AG20443 (cell line): ENCODE measurements at regions not wholly inside any gene's neighbourhood (a gene's known extent, or its start where the extent isn't known, plus 50 kb on each side); places are given as distances from the start of the nearest gene placed in this dataset.
"Not testable (repeated sequence)": the region's sequence is repeated elsewhere in the genome, so short reads cannot be mapped to it uniquely, and the experiment has no call there.

Experiments
- DNase-seq: peaks from one replicate; pipeline ENCODE4 v3.0.0; 2012; ENCODE audit warnings: low spot score, mixed read lengths

DNA sequence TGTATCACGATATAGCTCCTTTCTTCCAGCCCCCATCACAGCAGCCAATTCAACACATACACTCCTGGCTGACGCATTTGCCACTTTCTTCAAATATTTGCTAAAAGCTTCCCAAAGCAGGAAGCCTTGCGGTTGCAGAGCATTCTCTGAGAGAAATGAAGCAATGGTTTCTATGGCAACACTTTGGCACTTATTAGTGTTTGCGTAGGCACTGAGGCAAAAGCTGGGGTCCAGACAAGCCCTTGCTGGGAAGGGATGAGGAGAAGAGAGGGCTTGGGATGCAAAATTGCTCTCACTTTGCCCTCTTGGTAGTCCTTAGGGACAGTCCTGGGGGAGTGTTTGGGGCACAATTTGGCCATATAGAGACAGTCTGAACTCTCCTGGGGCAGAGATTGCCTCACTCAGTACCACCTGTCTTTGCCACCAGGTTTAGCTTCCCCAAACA, 55.0 kb upstream of the PAK3 start:
- DNase-seq: peak; percentile 68

DNA sequence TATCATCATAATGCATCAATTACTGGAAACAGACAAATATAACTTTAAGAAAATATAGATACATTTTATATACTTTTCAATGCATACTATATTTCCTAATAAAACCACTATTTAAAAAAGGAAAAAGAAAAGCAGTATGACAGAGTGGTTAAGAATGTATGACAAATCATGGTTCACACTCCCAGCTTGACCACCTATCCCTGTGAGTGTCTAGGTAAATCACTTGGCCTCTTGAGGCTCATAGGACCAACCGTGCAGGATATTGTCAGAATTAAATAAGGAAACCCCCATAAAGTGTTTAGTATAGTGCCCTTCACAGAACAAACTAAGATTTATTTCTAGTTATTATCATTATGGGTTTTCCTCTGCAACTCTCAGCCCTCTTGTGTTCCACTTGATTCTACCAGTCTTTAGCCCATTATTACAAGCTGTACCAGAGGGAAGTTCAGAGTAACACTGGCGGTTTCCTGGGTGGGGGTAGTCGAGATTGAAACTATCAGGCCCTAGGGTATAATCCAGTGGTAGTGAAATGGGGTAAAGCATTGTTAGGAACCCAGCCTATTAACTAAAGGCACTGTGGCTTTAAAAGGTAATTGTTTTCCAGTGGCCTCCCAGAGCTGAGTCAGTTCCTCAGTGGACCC, 55.5 kb upstream of the PAK3 start:
- no peak for DNase-seq

DNA sequence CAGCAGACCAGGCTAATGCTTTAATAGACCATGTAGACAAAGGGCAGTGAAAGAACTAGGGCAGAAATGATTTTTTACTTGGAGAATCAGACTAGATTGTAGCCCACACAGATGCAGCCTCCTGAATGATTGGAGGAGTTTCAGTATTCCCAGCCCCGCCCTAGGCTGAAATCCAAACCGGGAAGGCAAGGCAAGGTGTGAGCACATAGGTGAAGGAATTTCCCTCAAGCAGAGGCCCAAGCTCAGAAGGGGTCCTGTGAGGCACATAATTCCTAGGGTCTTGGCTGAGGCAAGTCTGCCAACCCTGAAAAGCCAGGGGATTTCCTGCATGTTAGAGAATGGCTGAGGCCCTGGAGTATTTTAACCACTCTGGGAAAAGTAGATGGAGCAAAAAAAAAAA, 56.4 kb upstream of the PAK3 start:
- no peak for DNase-seq

DNA sequence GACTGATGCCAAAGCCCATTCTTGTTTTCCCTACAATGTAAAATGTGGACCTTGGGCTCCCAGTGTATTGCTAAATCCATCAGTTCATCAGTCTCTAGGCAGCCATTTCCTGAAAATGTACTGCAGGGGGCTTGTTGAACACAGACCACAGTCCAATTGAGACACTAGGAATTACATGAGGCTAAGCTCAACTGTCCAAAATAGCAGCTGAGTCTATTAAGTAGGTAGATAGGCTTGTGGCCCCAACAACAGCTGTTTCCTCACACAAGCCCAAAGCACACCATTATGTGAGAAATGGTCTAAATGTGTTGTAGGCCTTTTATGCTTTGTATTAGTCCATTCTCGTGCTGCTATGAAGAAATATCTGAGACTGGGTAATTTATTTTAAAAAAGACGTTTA, 60.0 kb upstream of the PAK3 start:
- no peak for DNase-seq

DNA sequence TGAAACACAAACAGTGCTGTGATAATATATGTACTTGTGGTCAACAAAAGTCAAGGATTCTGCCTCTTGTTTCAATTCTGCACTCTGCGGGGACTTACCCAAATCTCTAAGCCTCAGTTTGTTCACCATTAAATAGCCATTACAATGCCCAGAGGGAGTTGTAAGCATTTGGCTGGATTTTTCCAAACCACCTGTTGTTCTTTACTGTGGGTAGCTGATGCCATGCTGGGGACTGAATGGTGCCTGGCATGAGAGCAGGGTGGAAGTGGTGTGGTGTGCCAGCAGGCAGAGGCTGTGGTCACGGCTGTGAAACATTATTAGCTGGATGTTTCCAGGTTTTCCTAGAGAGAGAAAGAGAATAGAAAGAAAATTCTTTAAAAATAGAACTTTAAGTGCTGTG, 60.7 kb upstream of the PAK3 start:
- no peak for DNase-seq

DNA sequence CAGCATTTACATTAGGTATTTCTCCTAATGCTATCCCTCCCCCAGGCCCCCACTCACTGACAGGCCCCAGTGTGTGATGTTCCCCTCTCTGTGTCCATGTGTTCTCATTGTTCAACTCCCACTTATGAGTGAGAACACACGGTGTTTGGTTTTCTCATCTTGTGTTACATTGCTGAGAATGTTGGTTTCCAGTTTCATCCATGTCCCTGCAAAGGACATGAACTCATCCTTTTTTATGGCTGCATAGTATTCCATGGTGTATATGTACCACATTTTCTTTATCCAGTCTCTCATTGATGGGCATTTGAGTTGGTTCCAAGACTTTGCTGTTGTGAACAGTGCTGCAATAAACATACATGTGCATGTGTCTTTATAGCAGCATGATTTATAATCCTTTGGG, 73.0 kb upstream of the PAK3 start:
- not testable (repeated sequence) for DNase-seq

DNA sequence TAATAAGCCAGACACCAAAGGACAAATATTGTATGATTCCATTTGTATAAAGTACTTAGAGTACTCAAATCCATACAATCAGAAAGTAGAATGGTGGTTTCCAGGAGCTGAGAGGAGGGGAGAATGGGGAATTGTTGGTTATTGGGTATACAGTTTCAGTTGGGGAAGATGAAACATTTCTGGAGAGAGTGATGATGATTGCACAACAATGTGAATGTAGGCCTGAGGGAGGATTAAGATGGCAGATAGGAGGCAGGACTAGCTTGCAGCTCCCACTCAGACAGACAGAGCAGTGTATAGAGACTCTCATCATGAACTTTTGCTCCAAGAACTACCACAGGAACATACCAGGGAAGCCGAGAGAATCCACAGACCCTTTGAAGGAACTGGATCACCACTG, 75.7 kb upstream of the PAK3 start:
- no peak for DNase-seq

DNA sequence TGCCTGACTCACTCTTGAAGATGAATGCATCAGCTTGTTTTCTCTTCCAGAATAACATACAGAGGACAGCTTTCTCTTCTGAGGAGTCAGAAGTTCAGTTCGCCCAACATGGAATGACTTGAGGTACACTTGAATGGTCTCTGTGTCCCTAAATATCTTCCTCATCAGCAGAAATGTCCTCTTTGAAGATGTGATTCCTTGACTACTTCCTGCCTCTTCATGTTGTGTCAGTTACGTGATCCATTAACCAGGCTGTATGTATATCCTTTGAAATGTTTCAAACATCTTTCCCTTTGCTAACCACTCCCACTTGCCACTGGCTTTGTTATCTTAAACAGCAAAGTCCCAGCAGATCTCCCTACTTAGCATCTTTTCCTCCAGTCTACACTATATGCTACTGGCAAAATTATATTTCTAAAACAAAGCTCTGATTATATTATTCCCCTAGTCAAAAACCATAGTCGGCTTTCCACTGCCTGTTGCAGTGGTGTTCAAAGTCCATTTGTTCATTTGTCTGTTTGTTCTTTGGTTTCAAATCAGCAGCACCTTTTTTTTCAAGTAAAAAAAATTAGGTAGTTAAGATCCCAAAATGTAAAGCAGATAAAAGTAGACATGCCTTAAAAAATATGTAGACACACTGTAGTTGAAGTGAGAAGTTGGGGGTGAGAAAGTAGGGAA, 82.1 kb upstream of the PAK3 start:
- no peak for DNase-seq

DNA sequence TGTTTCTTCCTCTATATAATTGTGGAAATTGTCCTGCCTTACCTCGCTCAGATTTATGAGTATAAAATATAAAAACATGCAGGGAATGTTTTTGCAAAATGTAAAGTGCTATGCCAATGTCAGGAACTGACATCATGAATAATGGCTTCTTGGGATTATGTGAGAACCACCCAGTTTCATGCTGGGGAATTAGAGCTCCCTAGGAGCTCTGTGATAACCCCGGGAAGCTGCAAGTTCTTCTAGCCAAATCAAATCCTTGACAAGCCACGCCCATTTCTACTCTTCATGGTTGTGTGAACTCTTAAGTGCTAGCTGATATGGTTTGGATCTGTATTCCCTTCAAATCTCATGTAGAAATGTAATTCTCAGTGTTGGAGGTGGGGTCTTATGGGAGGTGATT, 85.9 kb upstream of the PAK3 start:
- no peak for DNase-seq

DNA sequence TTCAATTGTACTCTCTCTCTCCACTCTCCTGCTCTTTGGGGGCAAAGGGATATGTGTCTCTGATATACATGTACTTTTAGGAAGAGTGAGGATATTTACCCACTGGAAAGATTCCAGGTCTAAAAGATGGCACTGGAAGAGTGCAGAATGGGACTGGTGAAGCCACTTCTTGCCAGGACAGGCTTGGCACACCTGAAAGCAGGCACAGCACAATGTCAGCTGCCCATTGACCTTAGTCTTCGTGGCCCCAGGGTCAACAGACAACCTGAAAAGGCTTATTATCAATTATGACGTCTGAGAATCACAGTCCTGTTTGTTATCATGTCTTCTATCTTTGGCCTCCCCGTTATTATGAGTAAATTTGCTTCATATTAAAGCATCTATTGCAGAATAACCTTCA, 86.7 kb upstream of the PAK3 start:
- no peak for DNase-seq

DNA sequence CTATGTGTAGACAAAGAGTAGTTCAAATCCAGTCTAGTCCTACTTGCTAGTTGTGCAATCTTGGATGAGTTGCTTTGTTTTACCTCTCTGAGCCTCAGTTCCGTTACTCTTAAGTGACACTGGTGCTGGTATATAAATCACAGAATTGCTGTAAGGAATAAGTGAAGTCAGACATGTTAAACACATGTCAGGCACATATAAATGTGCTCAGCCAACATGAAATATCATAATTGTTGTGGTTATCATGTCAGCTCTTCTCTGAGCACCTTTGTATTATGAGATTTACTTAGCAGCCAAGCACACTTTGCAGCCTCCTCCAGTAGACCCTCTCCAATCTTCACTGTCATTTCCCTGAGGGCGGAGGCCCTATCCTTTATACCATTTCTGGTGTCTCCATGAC, 87.9 kb upstream of the PAK3 start:
- no peak for DNase-seq

DNA sequence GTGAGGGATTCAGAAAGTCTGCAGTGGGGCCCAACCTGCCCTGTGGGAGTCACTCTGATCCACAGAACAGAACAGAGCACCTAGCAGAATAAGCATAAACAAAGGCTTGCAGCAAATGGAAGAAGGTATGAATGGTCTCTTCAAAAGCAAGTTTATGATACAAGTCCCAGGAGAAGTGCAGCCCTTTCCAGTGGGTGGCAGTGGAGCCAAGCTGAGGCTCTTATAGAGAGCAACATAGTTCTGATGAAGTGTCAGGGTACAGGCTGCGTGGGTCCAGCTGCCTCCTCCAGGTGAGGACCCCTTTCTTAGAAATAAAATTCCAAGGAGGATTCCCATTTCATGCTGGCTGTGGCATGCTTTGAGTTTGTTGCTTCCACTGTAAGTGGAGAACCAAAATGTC, 88.8 kb upstream of the PAK3 start:
- DNase-seq: no peak

DNA sequence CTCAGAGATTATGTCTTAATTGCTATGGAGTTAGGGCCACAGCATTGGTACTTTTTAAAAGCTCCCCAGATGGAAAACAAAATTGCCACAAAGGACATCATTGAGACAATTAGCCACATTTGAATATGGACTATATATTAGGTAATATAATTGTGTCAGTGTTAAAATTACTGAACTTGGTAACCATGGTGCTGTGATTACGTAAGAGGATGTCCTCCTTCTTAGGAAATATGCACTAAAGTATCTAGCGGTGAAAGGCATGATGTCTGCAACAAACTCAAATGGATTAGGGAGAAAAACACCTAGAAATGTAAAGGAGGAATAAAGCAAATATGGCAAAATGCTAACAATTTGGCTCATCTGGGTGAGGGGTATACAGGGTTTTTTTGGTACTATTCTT, 89.9 kb upstream of the PAK3 start:
- DNase-seq: no peak

DNA sequence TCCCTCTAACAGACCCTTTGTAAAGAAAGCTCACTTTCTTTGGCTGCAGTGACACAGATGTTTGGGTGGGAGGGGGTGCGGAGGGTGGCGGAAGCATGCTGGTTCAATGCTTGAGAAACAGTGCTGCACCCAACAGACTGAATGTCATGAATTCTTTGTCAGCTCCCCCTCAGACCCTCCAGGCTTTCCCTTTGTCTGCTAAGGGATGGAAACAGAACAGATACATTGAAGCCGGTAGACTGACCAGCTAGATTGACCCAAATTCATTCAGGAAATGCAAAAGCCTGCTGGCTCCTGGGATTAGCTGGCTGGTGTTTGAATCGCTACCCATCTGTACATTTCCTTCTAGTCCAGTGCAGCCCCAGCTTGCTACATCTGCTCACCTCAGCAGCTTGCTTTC, 90.8 kb upstream of the PAK3 start:
- DNase-seq: no peak

DNA sequence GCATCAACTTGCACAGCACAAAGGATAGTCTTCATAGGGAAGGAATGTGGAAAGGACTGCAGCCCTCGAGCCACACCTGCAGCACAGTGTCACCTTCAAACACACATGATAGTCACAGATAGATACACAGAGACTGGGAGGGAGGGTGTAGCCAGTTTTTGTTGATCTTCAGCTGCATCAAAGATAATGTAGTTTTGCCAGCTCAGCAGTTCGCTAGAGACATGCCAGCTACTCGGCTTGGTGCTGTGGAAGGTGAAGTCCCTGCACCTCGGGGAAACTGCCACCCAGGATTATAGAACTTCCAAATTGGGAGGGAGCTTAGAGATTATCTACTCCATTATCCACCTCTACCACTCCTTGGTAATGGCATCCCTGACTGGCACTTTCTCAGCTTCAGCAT, 92.9 kb upstream of the PAK3 start:
- DNase-seq: no peak

DNA sequence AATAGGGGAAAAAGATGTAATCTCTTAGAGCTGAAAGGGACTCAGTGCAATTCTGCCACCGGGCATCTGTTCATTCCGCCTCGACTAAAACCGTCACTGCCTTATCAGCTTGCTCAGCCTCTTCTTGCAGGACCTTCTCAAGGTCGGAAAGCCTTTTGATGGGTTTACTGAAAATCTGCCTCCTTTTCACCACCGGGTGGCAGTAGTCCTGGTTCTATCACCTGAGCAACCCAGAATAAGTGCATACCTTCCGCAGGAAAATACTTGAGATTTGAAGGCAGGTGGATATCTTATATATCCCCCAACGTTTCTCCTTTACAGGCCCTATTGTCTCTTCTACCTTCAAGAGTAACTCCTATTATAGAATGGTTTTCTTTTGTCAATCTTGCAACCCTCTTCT, 103.4 kb upstream of the PAK3 start:
- DNase-seq: peak; percentile 30

DNA sequence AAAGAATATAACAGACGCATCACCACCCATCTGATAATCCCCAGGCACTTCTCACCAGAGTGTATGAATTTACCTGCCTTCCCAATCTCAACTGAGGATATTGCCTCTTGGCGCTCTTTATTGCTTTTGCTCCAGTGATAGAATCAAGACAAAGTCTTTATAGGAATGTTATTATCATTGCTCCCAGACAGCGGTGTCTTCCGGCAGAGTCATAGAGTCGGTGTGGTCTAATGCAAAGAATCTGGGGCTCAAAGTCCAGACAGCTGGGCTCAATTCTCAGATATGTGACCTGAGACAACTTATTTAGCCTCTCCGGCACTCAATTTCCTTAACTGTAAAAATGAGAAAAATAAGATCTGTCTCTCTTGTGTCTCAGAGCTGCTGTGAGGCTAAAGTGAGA, 106.1 kb upstream of the PAK3 start:
- DNase-seq: no peak

DNA sequence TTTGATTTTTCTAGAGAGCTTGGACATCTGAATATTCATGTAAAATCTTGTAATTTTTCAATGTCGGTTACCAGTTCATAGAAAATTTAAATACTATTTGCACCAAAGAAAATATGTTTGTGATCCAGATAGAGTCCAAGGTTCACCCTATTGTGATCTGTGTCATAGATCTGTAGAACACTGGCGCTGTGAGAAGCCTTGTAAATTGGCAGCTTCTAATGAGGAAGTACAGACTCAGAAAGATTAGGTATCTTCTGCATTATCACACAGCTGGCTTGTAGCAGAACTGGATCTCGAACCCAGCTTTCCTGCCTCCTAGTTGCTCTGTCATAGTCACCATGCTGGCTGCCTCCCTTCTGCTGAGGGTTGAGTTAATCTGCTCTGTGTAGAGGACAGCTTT, 106.5 kb upstream of the PAK3 start:
- DNase-seq: no peak

DNA sequence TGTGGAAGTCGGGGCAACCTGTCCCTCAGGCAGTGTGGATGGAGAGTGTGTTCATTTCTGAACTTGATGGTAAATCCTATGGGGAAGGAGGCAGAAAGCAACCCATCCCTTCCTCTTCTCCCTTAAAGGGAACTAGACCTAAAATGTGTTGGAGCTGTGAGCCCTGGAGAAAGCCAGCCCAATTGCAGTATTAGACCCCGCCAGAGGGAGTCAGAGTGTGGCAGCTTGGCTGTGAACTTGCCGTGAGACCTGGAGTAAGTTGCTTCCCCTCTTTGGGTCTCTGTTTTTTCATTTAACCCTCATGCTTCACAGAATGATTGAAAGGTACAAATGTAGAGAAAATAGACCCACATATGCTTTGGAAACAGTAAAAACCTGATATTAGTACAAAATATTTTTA, 108.7 kb upstream of the PAK3 start:
- peak; percentile 10 for DNase-seq

DNA sequence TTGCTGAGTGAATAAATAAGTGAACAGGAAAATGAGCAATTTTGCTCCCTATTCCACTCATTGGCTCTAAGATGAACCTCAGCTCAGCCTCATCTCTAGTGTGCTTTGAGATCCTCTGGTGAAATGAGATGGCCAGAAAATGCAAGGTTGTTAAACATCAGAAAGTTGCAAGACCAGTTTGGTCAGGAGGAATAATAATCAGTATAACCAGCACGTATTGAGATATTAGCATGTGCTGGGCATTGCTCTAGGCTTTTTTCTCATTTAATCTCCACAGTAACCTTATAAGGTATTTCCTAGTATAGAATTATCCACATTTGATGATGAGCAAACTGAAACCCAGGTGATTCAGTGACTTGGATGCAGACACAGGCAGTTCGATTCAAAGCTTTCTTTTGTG, 110.5 kb upstream of the PAK3 start:
- no peak for DNase-seq

DNA sequence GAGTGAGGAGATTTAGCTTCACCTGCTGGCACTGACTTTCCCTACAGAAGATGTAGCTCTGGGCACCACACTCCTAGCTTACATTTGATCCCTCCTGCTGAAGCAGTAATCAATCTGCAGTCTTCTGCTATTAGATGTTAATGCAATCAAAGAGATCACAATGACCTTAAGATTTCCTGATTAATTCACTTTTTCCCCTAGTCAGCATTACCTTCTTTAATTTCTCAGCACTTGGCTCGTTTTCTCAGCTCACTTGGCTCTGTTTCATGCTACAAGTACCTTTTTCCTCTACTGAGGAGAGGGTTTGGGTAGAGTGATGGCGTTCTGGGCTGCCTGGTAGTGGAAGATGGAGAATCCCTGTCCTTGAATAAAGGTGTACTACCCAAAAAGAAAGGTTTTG, 113.0 kb upstream of the PAK3 start:
- DNase-seq: no peak

DNA sequence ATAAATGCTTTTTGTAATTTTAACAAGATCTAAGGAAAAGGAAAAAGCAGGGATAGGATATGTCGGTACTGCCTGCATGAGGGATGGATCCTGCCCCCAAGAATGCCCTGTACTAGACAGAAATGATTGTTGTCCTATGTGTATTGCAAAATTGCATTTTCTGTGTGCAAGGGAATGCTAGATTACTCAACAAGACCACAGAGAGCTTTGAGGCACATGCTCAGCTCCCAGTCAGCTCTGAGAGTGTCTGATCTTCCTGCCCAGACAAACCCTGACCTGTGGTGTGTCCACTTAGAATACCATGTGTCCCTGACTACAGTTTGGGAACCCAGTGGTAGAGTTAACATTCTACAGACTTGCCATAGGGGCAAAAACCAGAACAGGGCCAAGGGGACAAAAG, 129.2 kb upstream of the PAK3 start:
- DNase-seq: peak; percentile 17

DNA sequence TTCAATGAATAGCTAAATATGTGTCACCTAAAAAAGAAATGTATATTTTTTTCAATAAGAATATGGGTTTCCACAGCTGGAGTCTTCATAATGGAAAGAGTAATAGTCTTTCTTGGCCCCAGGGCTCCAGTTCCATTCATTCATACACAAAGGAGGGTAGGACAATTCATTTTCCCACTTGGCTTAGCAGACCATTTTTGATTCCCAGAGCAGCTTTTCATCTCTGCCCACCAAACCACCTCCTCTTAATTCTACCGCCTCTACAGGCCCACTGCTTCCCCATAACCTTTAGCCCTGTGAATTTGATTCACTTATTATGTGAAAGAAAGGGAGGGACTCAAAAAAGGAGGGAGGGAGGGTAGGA, 129.9 kb upstream of the PAK3 start:
- DNase-seq: no peak

DNA sequence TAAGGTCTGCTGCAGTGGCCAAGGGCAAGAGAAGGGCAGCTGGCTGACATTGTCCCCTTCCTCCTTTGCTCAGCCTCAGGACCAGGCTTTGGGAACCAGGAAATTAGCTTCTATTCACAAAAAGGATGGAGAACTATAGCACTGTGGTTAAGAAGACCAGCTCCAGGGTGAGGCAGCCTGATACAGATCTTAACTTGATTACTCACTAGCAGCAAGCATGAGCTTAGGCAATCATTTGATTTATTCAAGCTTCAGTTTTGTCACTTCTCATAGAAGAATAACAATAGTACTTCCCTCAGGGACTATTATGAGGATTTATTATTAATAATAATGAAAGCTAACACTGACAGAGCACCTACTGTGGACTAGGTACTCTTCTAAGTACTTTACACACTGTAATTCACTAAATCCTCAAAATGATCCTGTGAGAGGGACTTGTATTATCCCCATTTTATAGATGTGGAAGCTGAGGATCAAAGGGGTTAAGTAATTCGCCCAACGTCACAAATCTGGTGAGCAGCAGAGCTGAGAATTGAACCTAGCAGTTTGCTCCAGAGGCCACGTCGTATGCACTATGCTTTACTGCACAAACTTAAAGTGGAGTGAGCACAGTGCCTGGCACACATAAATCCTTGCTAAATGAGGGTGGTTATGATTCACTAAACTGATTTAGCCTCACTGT, 130.4 kb upstream of the PAK3 start:
- DNase-seq: no peak
